GM12872 (cell line): ENCODE measurements at regions not wholly inside any gene's neighbourhood (a gene's known extent, or its start where the extent isn't known, plus 50 kb on each side); places are given as distances from the start of the nearest gene placed in this dataset.

Experiments used
- CTCF ChIP-seq: IDR thresholded peaks from 3 replicates; pipeline ENCODE4 v1.5.1; 2011; ENCODE audit warnings: low read depth, mild to moderate bottlenecking, low read length, moderate library complexity; ENCODE audit not compliant: insufficient read depth

GRCh38 chr5:1734271-1734907, 65.2 kb downstream of the MRPL36 start:
- no peak for TF ChIP-seq CTCF

GRCh38 chr5:1733369-1733768, 66.3 kb downstream of the MRPL36 start:
- no peak for TF ChIP-seq CTCF

GRCh38 chr5:1732945-1733344, 66.7 kb downstream of the MRPL36 start:
- TF ChIP-seq CTCF, result no peak

- TF ChIP-seq CTCF, result no peak
Observed at GRCh38 chr5:1732238-1732941, 67.2 kb downstream of the MRPL36 start.

- no peak for TF ChIP-seq CTCF
Observed at GRCh38 chr5:1731091-1731639, 68.5 kb downstream of the MRPL36 start.

GRCh38 chr5:1730487-1730847, 69.2 kb downstream of the MRPL36 start:
- no peak for TF ChIP-seq CTCF

GRCh38 chr5:1729641-1730486, 69.8 kb downstream of the MRPL36 start:
- no peak for TF ChIP-seq CTCF
